ENCODE measurements at regions not wholly inside any gene's neighbourhood (a gene's known extent, or its start where the extent isn't known, plus 50 kb on each side); places are given as distances from the start of the nearest gene placed in this dataset.
A peak's percentile ranks its signal among the peaks of the same experiment; 100 is the strongest.
"Not testable (repeated sequence)": the region's sequence is repeated elsewhere in the genome, so short reads cannot be mapped to it uniquely, and the experiment has no call there.

GRCh38 chr6:99668036-99668705, 61.5 kb downstream of the PRDM13 start:
- DNase-seq = no peak

DNA sequence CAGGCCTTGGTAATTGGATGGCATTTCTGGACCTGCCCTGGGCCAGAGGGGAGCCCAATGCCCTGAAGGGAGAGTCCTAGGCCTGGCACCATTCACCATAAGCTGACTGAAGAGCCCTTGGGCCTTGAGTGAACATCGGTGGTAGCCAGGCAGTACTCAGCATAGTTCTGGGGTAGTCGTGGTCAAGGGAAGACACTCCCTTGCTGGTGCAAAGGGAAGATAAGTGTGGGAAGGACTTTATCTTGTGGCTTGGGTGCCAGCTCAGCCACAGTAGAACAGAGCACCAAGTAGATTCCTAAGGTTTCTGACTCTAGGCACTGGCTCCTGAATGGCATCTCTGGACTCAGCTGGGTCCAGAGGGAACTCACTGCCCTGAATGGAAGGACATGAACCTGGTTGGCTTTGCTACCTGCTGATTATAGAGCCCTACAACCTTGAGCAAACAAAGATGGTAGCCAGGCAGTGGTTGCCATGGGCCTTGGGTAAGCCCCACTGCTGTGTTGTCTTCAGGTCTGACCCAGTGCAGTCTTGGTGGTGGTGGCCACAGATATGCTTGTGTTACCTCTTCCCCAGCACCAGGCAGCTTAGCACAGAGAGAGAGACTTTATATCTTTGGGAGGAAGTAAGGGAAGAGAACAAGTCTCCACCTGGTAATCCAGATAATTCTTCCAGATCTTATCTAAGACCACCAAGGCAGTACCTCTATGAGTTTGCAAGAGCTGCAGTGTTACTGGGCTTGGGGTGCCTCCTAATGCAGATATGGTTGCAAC, 83.5 kb downstream of the PRDM13 start:
- DNase-seq = no peak

GRCh38 chr6:99702287-99702686, 95.7 kb downstream of the PRDM13 start:
- DNase-seq = not testable (repeated sequence)

DNA sequence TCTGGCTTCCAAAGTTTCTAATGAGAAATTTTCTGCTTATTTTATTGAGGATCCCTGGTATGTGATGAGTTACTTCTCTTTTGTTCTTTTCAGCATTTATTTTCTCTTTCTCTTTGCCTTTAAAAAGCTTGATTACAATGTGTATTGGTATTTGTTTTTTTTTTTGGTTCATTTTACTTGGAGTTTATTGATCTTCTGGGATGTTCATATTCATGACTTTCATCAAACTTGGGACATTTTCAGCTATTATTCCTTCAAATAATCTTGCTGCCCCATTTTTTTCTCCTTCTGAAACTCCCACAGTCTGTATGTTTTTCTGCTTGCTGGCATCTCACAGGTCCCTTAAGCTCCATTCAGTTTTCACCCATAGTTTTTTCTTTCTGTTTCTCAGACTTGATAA, 102.4 kb downstream of the PRDM13 start:
- DNase-seq = no peak

DNA sequence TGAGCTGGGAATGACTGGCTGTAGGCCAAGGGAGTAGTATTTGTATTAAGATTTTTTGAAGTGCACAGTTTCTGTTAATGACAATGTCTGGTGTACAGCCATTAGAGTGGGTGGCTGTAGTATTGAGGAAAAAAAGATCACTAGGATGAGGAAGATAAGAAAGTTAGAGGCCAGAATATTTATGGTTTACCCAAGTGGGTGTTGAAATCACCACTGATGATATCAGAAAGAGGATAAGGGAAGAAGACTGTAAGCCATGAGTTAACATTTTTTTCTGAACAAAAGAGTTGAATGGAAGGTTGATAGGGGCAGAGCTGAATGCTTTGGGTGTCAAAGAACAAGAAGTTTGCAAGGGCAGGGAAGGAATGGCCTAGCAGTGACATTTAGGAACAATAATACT, 104.7 kb downstream of the PRDM13 start:
- no peak for DNase-seq

DNA sequence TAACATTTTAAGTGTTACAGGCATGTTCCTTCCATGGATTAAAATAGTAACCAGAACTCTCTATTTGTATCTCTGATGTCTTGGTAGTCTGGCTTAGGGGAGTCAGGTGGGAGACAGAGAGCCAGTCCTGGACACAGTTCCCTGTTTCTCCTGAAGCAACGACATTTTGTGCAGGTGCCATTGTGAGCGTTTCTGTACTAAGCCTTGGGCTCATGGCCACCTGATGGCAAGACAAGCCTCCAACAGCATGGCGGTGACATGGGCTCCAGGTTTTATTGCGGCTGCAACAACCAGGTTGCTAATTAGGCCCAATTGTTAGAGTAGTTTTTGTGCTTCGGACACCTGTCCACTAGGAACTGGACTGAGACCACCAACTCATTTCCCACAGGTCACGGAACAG, 105.3 kb downstream of the PRDM13 start:
- no peak for DNase-seq

DNA sequence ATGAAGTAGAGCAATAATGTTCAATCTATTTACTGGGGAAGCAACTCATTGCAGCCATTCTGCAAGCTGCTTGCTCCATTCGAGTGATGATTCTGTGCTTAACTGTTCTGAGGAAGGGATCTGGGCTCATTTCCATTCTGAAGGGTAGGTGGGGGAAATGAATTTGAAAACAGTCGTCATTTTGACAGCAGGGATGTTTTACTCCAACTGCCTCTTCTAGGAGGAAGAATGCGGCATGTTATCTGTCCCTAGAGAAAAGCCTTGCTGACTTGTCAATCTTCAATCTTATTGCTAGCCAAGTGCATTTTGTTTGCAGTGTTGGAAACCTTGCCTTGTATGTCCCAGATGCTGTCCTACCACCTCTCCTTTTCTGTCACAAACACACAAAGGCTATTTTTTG, 105.9 kb downstream of the PRDM13 start:
- DNase-seq = no peak

- DNase-seq = not testable (repeated sequence)
Measured at GRCh38 chr6:99722043-99722442, 115.4 kb downstream of the PRDM13 start.

- DNase-seq = not testable (repeated sequence)
Measured at GRCh38 chr6:99730237-99730636, 123.6 kb downstream of the PRDM13 start.

GRCh38 chr6:99736302-99736701, 129.7 kb downstream of the PRDM13 start:
- DNase-seq = no peak

GRCh38 chr6:99739526-99739925, 132.9 kb downstream of the PRDM13 start:
- no peak for DNase-seq

DNA sequence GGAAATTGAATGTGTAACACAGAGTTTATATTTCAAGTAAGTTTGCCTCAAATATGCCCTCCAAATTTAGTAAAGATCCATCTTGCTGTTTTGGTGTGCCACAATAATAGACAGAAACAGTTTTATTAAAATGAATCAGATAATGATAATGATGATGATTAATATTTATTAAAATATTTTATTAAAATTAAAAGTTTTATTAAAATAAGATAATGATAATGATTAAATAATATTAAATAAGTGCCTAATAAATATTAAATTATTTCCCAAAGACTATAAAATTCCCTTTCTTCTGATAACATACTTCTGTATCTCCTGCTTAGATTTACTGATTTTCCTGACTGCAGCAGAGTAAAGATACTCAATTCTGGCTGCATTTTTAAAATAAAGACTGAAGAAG, 134.5 kb downstream of the PRDM13 start:
- DNase-seq = no peak

GRCh38 chr6:99743647-99744046, 137.0 kb downstream of the PRDM13 start:
- DNase-seq = no peak

DNA sequence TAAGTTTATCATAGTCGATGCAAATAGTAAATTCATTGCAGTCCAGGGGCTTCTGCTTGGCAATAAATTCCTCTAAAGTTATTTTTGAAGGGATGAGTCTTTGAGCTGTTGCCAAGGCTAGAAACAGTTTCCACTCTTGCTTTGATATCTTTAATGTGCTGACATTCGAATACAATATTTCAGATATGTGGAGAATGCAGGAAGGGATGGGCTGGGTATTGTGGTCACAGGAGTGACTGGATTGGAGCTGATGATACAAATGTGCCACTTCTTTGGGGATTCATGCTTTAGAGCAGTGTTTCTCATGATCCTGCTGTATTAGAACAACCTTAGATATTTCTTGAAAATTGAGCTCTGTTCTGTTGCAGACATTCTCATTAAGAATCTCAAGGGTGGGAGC, 139.0 kb downstream of the PRDM13 start:
- peak; percentile 2 for DNase-seq

GRCh38 chr6:99746261-99746895, 139.7 kb downstream of the PRDM13 start:
- peak; percentile 52 for DNase-seq

DNA sequence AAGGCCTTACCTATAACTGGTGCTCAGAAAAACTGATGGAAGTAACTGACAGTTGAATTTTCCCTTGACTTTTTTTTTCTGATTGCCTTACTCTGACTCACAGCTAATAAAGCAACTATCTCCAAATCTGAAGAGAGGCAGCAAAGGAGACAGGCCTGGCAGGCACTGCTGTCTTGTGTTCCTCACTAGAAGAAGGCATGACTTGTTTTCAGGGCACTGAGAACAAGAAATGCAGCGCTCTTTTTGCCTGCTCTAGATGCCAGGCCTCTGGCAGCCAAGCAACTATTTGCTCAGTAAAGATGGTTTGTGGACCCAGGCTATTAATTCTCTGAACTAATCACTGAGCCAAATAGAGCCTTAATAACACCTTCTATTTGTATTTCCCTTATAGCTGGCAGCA, 155.1 kb downstream of the PRDM13 start:
- no peak for DNase-seq

- no peak for DNase-seq
Measured at GRCh38 chr6:99768166-99768565, 161.5 kb downstream of the PRDM13 start.

GRCh38 chr6:99779631-99780555, 173.3 kb downstream of the PRDM13 start:
- DNase-seq = no peak

- no peak for DNase-seq
Measured at GRCh38 chr6:99780556-99780885, 173.9 kb downstream of the PRDM13 start.

GRCh38 chr6:99789767-99790166, 183.1 kb downstream of the PRDM13 start:
- DNase-seq = no peak

GRCh38 chr6:99790679-99791078, 184.0 kb downstream of the PRDM13 start:
- no peak for DNase-seq

- no peak for DNase-seq
Measured at GRCh38 chr6:99801805-99802204, 192.2 kb downstream of the MCHR2 start.

GRCh38 chr6:99802396-99803031, 191.5 kb downstream of the MCHR2 start:
- DNase-seq = no peak
